Neural cell (in vitro differentiated cells): ENCODE measurements at regions not wholly inside any gene's neighbourhood (a gene's known extent, or its start where the extent isn't known, plus 50 kb on each side); places are given as distances from the start of the nearest gene placed in this dataset.

ENCODE experiments used
- CTCF ChIP-seq: fragments of 450-650 bp; IDR thresholded peaks from 2 replicates; pipeline ENCODE4 v1.5.1; 2014; ENCODE audit warnings: antibody characterized with exemption, mild to moderate bottlenecking, moderate library complexity; ENCODE audit not compliant: poor library complexity, severe bottlenecking
- EZH2 ChIP-seq: fragments of 200-600, 300-800 bp; shearing (Covaris generic), sonication (generic); IDR thresholded peaks from 2 replicates; pipeline ENCODE4 v1.6.1; 2014; ENCODE audit warnings: antibody characterized with exemption, low read length, borderline replicate concordance, mild to moderate bottlenecking; ENCODE audit not compliant: insufficient read depth, poor library complexity, severe bottlenecking
- MXI1 ChIP-seq: fragments of 450-650 bp; conservative IDR thresholded peaks from 2 replicates; pipeline ENCODE4 v1.6.1; 2014; ENCODE audit warnings: antibody characterized with exemption, mild to moderate bottlenecking; ENCODE audit not compliant: poor library complexity, severe bottlenecking
- POLR2AphosphoS5 ChIP-seq: IDR thresholded peaks from 2 replicates; pipeline ENCODE4 v1.6.1; 2012
- RAD21 ChIP-seq: fragments of 450-650 bp; conservative IDR thresholded peaks from 2 replicates; pipeline ENCODE4 v1.6.1; 2014; ENCODE audit warnings: antibody characterized with exemption, mild to moderate bottlenecking, moderate library complexity
- TAF1 ChIP-seq: IDR thresholded peaks from 2 replicates; pipeline ENCODE4 v1.6.1; 2012; ENCODE audit warnings: low read depth
- TF ChIP-seq, protein P1 (sequence below): IDR thresholded peaks from 2 replicates; pipeline ENCODE4 v1.6.1; 2012; ENCODE audit warnings: borderline replicate concordance

DNA sequence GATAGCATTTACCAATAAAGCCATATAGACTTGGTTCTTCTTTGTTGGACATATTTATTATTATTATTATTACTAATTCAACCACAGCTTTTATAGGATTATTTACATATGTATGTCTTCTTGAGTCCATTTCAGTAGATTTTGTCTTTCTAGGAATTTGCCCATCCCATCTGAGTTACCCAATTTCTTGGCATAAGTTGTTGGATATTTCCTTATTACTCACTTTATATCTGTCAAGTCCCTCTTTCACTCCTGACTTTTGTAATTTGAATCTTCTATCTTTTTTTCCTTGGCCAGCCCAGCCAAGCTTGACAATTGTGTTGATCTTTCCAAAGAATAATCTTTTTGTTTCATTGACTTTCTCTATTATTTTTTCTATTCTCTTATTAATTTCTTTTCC is 543.7 kb downstream of the SUCLG1 start:
- no peak for TF ChIP-seq CTCF
- TF ChIP-seq RAD21, result no peak
- TF ChIP-seq EZH2, result no peak
- TF ChIP-seq POLR2AphosphoS5, result no peak
- no peak for TF ChIP-seq TAF1
- TF ChIP-seq, protein P1, sequence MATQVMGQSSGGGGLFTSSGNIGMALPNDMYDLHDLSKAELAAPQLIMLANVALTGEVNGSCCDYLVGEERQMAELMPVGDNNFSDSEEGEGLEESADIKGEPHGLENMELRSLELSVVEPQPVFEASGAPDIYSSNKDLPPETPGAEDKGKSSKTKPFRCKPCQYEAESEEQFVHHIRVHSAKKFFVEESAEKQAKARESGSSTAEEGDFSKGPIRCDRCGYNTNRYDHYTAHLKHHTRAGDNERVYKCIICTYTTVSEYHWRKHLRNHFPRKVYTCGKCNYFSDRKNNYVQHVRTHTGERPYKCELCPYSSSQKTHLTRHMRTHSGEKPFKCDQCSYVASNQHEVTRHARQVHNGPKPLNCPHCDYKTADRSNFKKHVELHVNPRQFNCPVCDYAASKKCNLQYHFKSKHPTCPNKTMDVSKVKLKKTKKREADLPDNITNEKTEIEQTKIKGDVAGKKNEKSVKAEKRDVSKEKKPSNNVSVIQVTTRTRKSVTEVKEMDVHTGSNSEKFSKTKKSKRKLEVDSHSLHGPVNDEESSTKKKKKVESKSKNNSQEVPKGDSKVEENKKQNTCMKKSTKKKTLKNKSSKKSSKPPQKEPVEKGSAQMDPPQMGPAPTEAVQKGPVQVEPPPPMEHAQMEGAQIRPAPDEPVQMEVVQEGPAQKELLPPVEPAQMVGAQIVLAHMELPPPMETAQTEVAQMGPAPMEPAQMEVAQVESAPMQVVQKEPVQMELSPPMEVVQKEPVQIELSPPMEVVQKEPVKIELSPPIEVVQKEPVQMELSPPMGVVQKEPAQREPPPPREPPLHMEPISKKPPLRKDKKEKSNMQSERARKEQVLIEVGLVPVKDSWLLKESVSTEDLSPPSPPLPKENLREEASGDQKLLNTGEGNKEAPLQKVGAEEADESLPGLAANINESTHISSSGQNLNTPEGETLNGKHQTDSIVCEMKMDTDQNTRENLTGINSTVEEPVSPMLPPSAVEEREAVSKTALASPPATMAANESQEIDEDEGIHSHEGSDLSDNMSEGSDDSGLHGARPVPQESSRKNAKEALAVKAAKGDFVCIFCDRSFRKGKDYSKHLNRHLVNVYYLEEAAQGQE, result no peak
- no peak for TF ChIP-seq MXI1
